Suppressor macrophage treated with lipopolysaccharide for 1 hour (primary cell): ENCODE measurements at regions not wholly inside any gene's neighbourhood (a gene's known extent, or its start where the extent isn't known, plus 50 kb on each side); places are given as distances from the start of the nearest gene placed in this dataset.

Experiments
- DNase-seq, 3 donors: peaks; one replicate each; pipeline ENCODE4 v3.0.0-alpha.2; 2020 to 2022

DNA sequence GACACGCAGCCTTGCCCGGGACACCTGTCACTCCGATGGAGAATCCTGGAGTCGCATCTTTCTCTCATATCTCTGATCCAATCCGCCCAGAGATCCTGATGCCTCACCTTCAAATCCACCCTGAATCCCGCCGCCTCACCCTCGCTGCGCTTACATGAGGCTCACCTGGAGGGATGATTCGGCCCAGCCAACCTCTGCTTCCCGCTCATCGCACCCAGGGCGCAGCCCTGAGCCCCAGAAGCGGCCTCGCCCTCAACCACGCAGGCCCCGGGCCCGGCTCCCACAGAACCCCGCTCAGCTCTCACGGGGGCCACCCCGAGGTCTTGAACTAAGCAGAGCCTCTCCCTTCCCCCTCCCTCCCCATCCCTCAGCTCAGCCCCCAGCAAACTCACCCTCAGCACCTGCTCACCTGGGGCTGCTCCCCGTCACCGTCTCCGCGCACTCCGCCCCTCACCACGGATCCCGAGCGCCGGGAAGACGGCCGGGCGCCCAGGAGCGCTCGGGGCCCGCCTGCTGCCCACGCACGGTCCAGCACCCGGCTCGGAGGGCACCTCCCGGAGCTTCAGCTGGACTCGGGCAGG lies 160.0 kb downstream of the NDUFA10 start:
- no peak for DNase-seq

GRCh38 chr2:239864247-239865058 lies 160.7 kb downstream of the NDUFA10 start:
- no peak for DNase-seq

- no peak for DNase-seq
These were observed 162.5 kb downstream of the NDUFA10 start for GRCh38 chr2:239862613-239863012.

DNA sequence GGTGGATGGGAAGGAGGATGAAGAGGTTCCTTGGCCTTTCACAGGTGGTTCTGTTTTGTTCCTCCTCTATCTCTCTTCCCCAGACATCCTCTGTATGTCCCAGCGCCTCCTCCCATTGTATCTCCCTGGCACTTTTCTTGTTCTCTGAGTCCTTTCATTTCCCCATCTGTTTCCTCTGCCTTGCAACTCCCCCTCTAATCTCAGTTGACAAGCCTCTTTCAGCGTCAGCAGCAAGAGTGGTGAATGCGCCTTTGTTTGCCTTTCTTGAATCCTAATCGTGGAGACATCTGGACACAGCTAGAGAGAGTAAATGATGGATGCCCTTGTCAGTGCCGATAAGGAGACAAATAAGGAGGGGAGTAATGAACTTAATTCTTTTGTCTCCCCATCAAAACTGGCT lies 167.0 kb downstream of the NDUFA10 start:
- DNase-seq = no peak

DNA sequence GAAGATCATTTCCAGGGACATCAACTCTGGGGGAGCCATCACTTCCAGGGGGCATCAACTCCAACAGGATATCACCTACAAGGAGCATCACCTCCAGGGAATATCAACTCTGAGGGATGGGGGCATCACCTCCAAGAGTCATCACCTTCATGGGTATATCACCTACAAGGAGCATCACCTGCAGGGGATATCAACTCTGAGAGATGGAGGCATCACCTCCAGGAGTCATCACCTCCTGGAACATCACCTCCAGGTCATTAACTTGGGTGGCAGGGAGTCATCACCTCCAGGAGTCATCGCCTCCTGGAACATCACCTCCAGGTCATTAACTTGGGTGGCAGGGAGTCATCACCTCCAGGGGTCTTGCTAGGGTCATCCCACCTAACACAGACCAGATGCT lies 167.6 kb downstream of the NDUFA10 start:
- no peak for DNase-seq

GRCh38 chr2:239856620-239857285 lies 168.4 kb downstream of the NDUFA10 start:
- DNase-seq = no peak

DNA sequence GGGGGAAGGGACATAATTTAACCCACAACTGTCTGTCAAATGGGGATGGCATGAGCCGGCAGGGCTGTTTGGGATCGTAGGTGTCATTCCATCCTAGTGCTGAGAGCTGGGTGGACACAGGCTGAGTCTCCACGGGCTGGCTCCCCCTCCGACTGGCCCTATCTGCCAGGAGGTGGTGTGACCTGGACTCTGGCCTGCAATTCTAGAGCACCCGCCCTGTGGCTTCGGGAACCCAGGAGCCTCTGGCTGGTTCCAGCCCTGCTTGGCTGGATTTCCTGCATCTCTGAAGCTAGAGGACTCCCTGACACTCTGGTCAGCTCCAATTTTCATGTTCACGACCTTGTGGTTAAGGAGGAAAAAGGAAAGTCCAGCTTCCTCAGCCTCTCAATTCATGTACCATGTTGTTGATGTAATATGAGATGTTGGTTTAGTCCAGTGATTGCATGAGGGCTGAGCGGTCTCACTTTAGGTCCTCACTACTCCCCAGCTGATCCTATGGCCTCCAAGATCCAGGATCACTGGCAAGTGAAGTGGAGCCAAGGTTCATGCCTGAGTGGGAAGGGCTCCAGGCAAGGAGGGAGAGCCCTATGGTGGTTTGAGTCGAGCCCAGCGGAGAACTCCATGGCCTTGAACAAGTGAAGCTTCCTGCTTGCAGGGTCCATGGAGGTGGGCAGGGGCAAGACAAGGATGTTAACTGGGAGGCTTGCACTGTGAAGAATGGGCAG lies 169.1 kb downstream of the NDUFA10 start:
- DNase-seq = no peak

- DNase-seq = no peak
These were observed 170.5 kb downstream of the NDUFA10 start for GRCh38 chr2:239854596-239854995.

- no peak for DNase-seq
These were observed 171.3 kb downstream of the NDUFA10 start for GRCh38 chr2:239853706-239854327.

DNA sequence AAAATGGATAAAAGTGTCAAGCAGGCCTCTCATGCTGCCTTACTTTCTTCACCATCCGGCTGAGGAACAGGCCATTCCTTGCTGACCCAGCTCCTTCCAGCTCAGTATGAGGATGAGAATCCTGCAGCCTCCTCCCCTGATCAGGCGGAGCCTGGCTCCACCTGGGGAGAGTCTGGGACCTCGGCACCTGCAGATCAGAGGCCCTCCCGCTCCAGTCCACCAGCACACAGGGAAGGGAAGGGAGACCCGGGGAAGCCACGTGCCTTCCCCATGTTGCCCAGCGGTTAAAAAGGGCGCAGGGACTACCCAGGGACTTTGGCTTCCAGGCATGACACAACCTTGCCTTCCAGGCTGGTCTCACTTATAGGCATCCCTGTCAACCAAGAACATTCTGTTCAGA lies 172.0 kb downstream of the NDUFA10 start:
- DNase-seq = no peak

GRCh38 chr2:239852272-239852671 lies 172.9 kb downstream of the NDUFA10 start:
- DNase-seq = no peak

- DNase-seq = no peak
These were observed 178.1 kb downstream of the NDUFA10 start for GRCh38 chr2:239846789-239847676.

DNA sequence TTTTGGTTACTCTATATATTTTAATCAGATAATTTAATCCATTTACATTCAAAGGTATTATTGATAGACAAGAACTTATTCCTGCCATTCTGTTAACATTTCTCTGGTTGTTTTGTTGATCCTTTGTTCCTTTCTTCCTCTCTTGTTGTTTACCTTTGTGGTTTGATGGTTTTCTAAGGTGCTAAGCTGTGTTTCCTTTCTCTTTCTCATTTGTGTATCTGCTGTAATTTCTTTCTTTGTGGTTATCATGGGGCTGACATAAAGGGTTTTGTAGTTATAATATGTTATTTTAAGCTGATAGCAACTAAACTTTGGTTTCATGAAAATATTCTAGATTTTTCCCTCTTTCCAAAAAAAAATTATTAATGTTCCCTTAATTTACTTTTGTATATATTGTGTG lies 179.2 kb downstream of the NDUFA10 start:
- DNase-seq = no peak

GRCh38 chr2:239839306-239839705 lies 185.8 kb downstream of the NDUFA10 start:
- DNase-seq = no peak

GRCh38 chr2:239836021-239836765 lies 188.9 kb downstream of the NDUFA10 start:
- DNase-seq = no peak

GRCh38 chr2:239835056-239835455 lies 190.1 kb downstream of the NDUFA10 start:
- DNase-seq = no peak

- DNase-seq = no peak
These were observed 191.0 kb downstream of the NDUFA10 start for GRCh38 chr2:239834143-239834542.

- no peak for DNase-seq
These were observed 191.7 kb downstream of the NDUFA10 start for GRCh38 chr2:239833269-239834109.

DNA sequence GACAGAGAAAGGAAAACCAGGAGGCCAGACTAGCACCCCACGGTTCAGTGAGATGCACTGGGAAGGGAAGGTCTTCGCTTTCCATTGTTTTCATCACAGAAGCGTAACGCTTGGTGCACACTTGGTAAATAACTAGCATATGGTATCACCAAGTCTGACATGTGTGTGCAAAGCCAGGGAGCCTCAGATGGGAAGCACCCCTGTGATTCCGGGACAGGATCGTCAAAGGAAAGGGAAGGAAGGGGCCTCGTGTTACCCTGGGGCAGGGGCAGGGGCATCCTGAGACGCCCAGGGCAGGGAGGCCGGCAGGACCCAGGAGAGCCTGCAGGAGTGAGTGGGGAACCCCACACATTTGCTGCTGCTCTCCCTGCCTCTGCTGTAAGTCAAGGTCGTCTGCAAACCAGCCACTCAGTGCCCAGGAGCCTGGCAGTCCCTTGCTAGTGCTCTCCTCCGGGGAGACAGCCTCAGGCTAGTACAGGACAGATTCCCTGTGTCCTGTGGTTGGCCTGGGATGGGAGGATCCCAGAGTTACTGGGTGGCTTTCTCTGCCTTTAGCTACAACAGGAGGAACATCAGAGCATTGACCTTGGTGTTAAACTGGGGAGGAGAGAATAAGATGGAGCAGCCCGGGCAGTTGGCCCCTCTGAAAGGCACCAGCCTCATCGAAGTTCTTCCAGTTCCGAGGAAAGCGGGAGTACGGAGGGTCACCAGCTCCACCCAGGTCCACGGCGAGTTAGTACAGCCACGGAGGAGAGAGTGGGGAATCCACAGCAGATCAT lies 192.5 kb downstream of the NDUFA10 start:
- no peak for DNase-seq
